Neural cell (in vitro differentiated cells): ENCODE measurements at regions not wholly inside any gene's neighbourhood (a gene's known extent, or its start where the extent isn't known, plus 50 kb on each side); places are given as distances from the start of the nearest gene placed in this dataset.
A peak's percentile ranks its signal among the peaks of the same experiment; 100 is the strongest.

Source experiments
- H2AFZ ChIP-seq: fragments of 200-600, 300-800 bp; sonication (generic), shearing (Covaris generic); 2 replicates; pipeline ENCODE4 v1.6.0; 2014; ENCODE audit warnings: low read depth, mild to moderate bottlenecking, antibody characterized with exemption, low read length, moderate library complexity
- H3F3A ChIP-seq: fragments of 200-600 bp; shearing (Covaris generic); 2 replicates; pipeline ENCODE4 v1.6.1; 2016; ENCODE audit warnings: mild to moderate bottlenecking, moderate library complexity, mixed read lengths, antibody characterized with exemption, low read length; ENCODE audit not compliant: insufficient read depth, poor library complexity, severe bottlenecking
- H3K27ac ChIP-seq: fragments of 200-600, 300-800 bp; sonication (generic), shearing (Covaris generic); 2 replicates; pipeline ENCODE4 v1.5.1; 2014; ENCODE audit warnings: mild to moderate bottlenecking, low read length, moderate library complexity
- H3K27me3 ChIP-seq: fragments of 300-800, 200-600 bp; sonication (generic), shearing (Covaris generic); 2 replicates; pipeline ENCODE4 v1.6.0; 2014; ENCODE audit warnings: mild to moderate bottlenecking, low read depth, low read length, moderate library complexity; ENCODE audit not compliant: insufficient read depth
- H3K36me3 ChIP-seq: fragments of 300-800, 200-600 bp; sonication (generic), shearing (Covaris generic); 2 replicates; pipeline ENCODE4 v1.5.1; 2014; ENCODE audit warnings: mild to moderate bottlenecking, antibody characterized with exemption, low read length, moderate library complexity; ENCODE audit not compliant: insufficient read depth
- H3K4me2 ChIP-seq: fragments of 300-800, 200-600 bp; sonication (generic), shearing (Covaris generic); 2 replicates; pipeline ENCODE4 v1.6.0; 2014; ENCODE audit warnings: mild to moderate bottlenecking, low read length
- H3K4me3 ChIP-seq: fragments of 300-800, 200-600 bp; sonication (generic), shearing (Covaris generic); 2 replicates; pipeline ENCODE4 v1.5.1; 2014; ENCODE audit warnings: mild to moderate bottlenecking, low read length, moderate library complexity
- H3K79me2 ChIP-seq: fragments of 200-600 bp; shearing (Covaris generic); replicated peaks from 2 replicates; pipeline ENCODE4 v1.6.0; 2014; ENCODE audit warnings: mild to moderate bottlenecking, low read length, moderate library complexity; ENCODE audit not compliant: insufficient read depth
- H3K9ac ChIP-seq: fragments of 300-800, 200-600 bp; sonication (generic), shearing (Covaris generic); 2 replicates; pipeline ENCODE4 v1.6.1; 2016; ENCODE audit warnings: mild to moderate bottlenecking, low read length, mixed read lengths
- H3K9me2 ChIP-seq: fragments of 200-600 bp; shearing (Covaris generic); 2 replicates; pipeline ENCODE4 v1.6.1; 2016; ENCODE audit warnings: mild to moderate bottlenecking, low read length, mixed read lengths; ENCODE audit not compliant: insufficient read depth
- H3K9me3 ChIP-seq: fragments of 200-600, 300-800 bp; sonication (generic), shearing (Covaris generic); 2 replicates; pipeline ENCODE4 v1.6.1; 2016; ENCODE audit warnings: mild to moderate bottlenecking, mixed run types, low read length, moderate library complexity, mixed read lengths
- H4K20me1 ChIP-seq: fragments of 200-600 bp; shearing (Covaris generic); 2 replicates; pipeline ENCODE4 v1.6.1; 2016; ENCODE audit warnings: mild to moderate bottlenecking, mixed run types; ENCODE audit not compliant: insufficient read depth
- CTCF ChIP-seq: fragments of 450-650 bp; IDR thresholded peaks from 2 replicates; pipeline ENCODE4 v1.5.1; 2014; ENCODE audit warnings: antibody characterized with exemption, mild to moderate bottlenecking, moderate library complexity; ENCODE audit not compliant: poor library complexity, severe bottlenecking
- EP300 ChIP-seq: fragments of 450-650 bp; conservative IDR thresholded peaks from 2 replicates; pipeline ENCODE4 v1.6.1; 2014; ENCODE audit warnings: antibody characterized with exemption, mild to moderate bottlenecking, moderate library complexity; ENCODE audit not compliant: poor library complexity, severe bottlenecking
- EZH2 ChIP-seq: fragments of 200-600, 300-800 bp; shearing (Covaris generic), sonication (generic); IDR thresholded peaks from 2 replicates; pipeline ENCODE4 v1.6.1; 2014; ENCODE audit warnings: antibody characterized with exemption, low read length, borderline replicate concordance, mild to moderate bottlenecking; ENCODE audit not compliant: insufficient read depth, poor library complexity, severe bottlenecking
- MXI1 ChIP-seq: fragments of 450-650 bp; conservative IDR thresholded peaks from 2 replicates; pipeline ENCODE4 v1.6.1; 2014; ENCODE audit warnings: antibody characterized with exemption, mild to moderate bottlenecking; ENCODE audit not compliant: poor library complexity, severe bottlenecking
- POLR2AphosphoS5 ChIP-seq: IDR thresholded peaks from 2 replicates; pipeline ENCODE4 v1.6.1; 2012
- RAD21 ChIP-seq: fragments of 450-650 bp; conservative IDR thresholded peaks from 2 replicates; pipeline ENCODE4 v1.6.1; 2014; ENCODE audit warnings: antibody characterized with exemption, mild to moderate bottlenecking, moderate library complexity
- SMC3 ChIP-seq: fragments of 450-650 bp; conservative IDR thresholded peaks from 2 replicates; pipeline ENCODE4 v1.6.1; 2014; ENCODE audit warnings: antibody characterized with exemption, mild to moderate bottlenecking, moderate library complexity; ENCODE audit not compliant: poor library complexity
- TAF1 ChIP-seq: IDR thresholded peaks from 2 replicates; pipeline ENCODE4 v1.6.1; 2012; ENCODE audit warnings: low read depth
- TF ChIP-seq, protein P1 (sequence below): IDR thresholded peaks from 2 replicates; pipeline ENCODE4 v1.6.1; 2012; ENCODE audit warnings: borderline replicate concordance

GRCh38 chr3:54020436-54020835, 101.9 kb upstream of the CACNA2D3 start:
- Histone ChIP-seq H4K20me1 (no peaks in the 10 kb centered on the region), H2AFZ (no peak overlapping the region), H3K9ac (no peak overlapping the region), H3K27ac (peak overlapping the region; percentile 39), H3K79me2 (no peaks in the 10 kb centered on the region), H3K9me3 (no peaks in the 10 kb centered on the region), H3K9me2 (no peaks in the 10 kb centered on the region), H3F3A (no peaks in the 10 kb centered on the region), H3K4me2 (peak overlapping the region; percentile 39), H3K36me3 (no peaks in the 10 kb centered on the region), H3K27me3 (no peaks in the 10 kb centered on the region), H3K4me3 (peak overlapping the region; percentile 30)
- TF ChIP-seq POLR2AphosphoS5 (peak; percentile 34), TAF1 (no peak), SMC3 (peak; percentile 16)
- TF ChIP-seq, protein P1, sequence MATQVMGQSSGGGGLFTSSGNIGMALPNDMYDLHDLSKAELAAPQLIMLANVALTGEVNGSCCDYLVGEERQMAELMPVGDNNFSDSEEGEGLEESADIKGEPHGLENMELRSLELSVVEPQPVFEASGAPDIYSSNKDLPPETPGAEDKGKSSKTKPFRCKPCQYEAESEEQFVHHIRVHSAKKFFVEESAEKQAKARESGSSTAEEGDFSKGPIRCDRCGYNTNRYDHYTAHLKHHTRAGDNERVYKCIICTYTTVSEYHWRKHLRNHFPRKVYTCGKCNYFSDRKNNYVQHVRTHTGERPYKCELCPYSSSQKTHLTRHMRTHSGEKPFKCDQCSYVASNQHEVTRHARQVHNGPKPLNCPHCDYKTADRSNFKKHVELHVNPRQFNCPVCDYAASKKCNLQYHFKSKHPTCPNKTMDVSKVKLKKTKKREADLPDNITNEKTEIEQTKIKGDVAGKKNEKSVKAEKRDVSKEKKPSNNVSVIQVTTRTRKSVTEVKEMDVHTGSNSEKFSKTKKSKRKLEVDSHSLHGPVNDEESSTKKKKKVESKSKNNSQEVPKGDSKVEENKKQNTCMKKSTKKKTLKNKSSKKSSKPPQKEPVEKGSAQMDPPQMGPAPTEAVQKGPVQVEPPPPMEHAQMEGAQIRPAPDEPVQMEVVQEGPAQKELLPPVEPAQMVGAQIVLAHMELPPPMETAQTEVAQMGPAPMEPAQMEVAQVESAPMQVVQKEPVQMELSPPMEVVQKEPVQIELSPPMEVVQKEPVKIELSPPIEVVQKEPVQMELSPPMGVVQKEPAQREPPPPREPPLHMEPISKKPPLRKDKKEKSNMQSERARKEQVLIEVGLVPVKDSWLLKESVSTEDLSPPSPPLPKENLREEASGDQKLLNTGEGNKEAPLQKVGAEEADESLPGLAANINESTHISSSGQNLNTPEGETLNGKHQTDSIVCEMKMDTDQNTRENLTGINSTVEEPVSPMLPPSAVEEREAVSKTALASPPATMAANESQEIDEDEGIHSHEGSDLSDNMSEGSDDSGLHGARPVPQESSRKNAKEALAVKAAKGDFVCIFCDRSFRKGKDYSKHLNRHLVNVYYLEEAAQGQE: peak; percentile 21

- no peaks in the 10 kb centered on the region for H3K9me3 ChIP-seq
- no peaks in the 10 kb centered on the region for H3K36me3 ChIP-seq
- H3K27me3 ChIP-seq: no peaks in the 10 kb centered on the region
- H3K79me2 ChIP-seq: no peaks in the 10 kb centered on the region
- TF ChIP-seq EP300: no peak
- TF ChIP-seq, protein P1: no peak
- TF ChIP-seq MXI1: no peak
- no peak for TF ChIP-seq SMC3
- TF ChIP-seq EZH2: no peak
- TF ChIP-seq CTCF: no peak
- no peak for TF ChIP-seq RAD21
- TF ChIP-seq TAF1: no peak
- TF ChIP-seq POLR2AphosphoS5: no peak
- no peak overlapping the region for H3K27ac ChIP-seq
- H4K20me1 ChIP-seq: no peaks in the 10 kb centered on the region
- no peak overlapping the region for H3K9ac ChIP-seq
- no peak overlapping the region for H2AFZ ChIP-seq
- H3K4me2 ChIP-seq: no peak overlapping the region
- H3F3A ChIP-seq: no peaks in the 10 kb centered on the region
- H3K4me3 ChIP-seq: no peak overlapping the region
- no peaks in the 10 kb centered on the region for H3K9me2 ChIP-seq
These were observed 108.3 kb upstream of the CACNA2D3 start for GRCh38 chr3:54014067-54014466.
